Gastrocnemius medialis (tissue), 4 donors: ENCODE measurements at regions not wholly inside any gene's neighbourhood (a gene's known extent, or its start where the extent isn't known, plus 50 kb on each side); places are given as distances from the start of the nearest gene placed in this dataset.

Experiments used
- CTCF ChIP-seq, 5 experiments: fragments of 450-650 bp in 3 of 5; fragments of 200-600 bp in 2 of 5; sonication (generic) in 2 of 5; IDR thresholded peaks in 4 of 5; conservative IDR thresholded peaks in 1 of 5; 1 replicate in 4 of 5; 2 replicates in 1 of 5; pipeline ENCODE4 v1.5.1; 2016 to 2019; ENCODE audit warnings: antibody characterized with exemption in 5 of 5, mild to moderate bottlenecking in 3 of 5, moderate library complexity in 3 of 5
- POLR2A ChIP-seq, 2 donors: fragments of 450-650 bp; IDR thresholded peaks; one replicate each; pipeline ENCODE4 v1.6.1; 2017; ENCODE audit warnings: antibody characterized with exemption in 2 of 2, mild to moderate bottlenecking in 2 of 2, moderate library complexity in 2 of 2

DNA sequence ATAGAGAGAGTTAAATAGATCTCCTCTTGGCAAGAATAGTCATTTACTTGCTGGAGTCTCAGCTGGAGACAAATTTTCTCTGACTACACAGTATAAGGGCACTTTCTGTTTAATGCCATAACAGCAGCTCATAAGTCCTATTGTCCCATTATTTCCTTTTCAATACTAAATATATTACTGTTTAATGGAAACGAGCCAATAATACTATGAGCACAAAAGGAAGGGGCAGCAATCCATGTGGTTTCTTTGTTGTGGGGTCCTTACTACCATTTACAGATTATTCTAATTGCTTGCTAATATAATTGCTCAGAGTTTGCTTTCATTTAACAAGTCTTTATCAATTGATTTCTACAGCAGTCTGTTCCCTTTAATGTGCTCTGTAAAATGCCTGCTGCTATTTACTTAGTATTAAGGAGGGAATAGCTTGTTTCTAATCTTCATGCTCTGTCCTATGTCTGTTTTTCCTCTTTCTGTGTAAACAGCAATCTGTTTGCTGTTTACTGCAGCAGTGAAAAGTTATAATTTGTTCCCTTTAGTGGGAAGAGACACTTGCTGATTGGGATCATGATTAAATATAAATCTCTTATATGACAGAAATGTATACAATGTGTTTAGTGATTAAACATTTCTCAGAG is 296.2 kb upstream of the SMIM30 start:
- no peak for TF ChIP-seq POLR2A (IDR thresholded peaks at IDR 0.05)
- TF ChIP-seq CTCF (IDR thresholded peaks at IDR 0.05 in 4 of 5, conservative IDR thresholded peaks at IDR 0.05 in 1 of 5), result no peak
